Neural cell (in vitro differentiated cells): ENCODE measurements at regions not wholly inside any gene's neighbourhood (a gene's known extent, or its start where the extent isn't known, plus 50 kb on each side); places are given as distances from the start of the nearest gene placed in this dataset.

ENCODE experiments used
- CTCF ChIP-seq: fragments of 450-650 bp; IDR thresholded peaks from 2 replicates; pipeline ENCODE4 v1.5.1; 2014; ENCODE audit warnings: antibody characterized with exemption, mild to moderate bottlenecking, moderate library complexity; ENCODE audit not compliant: poor library complexity, severe bottlenecking
- RAD21 ChIP-seq: fragments of 450-650 bp; conservative IDR thresholded peaks from 2 replicates; pipeline ENCODE4 v1.6.1; 2014; ENCODE audit warnings: antibody characterized with exemption, mild to moderate bottlenecking, moderate library complexity

- TF ChIP-seq CTCF (no peak), RAD21 (no peak)
Measured at GRCh38 chr5:169394371-169394770, 93.4 kb upstream of the SLIT3 start.
